HG03175 (cell line): ENCODE measurements at regions not wholly inside any gene's neighbourhood (a gene's known extent, or its start where the extent isn't known, plus 50 kb on each side); places are given as distances from the start of the nearest gene placed in this dataset.
"Not testable (repeated sequence)": the region's sequence is repeated elsewhere in the genome, so short reads cannot be mapped to it uniquely, and the experiment has no call there.

ENCODE experiments used
- ATAC-seq: cut with Tn5 transposase; IDR thresholded peaks from one replicate; pipeline ENCODE4 v1.9.1; 2021; ENCODE audit warnings: mild to moderate bottlenecking, moderate library complexity; ENCODE audit not compliant: unreplicated experiment

GRCh38 chr14:30064454-30064853, 136.8 kb upstream of the PRKD1 start:
- ATAC-seq = no peak

GRCh38 chr14:30069536-30069935, 141.9 kb upstream of the PRKD1 start:
- ATAC-seq = no peak

- ATAC-seq = not testable (repeated sequence)
These were observed 144.8 kb upstream of the PRKD1 start for GRCh38 chr14:30072454-30072853.

GRCh38 chr14:30077946-30078345, 150.3 kb upstream of the PRKD1 start:
- no peak for ATAC-seq

GRCh38 chr14:30078811-30079402, 151.3 kb upstream of the PRKD1 start:
- no peak for ATAC-seq

- ATAC-seq = no peak
These were observed 154.8 kb upstream of the PRKD1 start for GRCh38 chr14:30082486-30082885.

- no peak for ATAC-seq
These were observed 157.2 kb upstream of the PRKD1 start for GRCh38 chr14:30084811-30085210.

GRCh38 chr14:30085943-30086342, 158.3 kb upstream of the PRKD1 start:
- ATAC-seq = no peak

- ATAC-seq = no peak
These were observed 161.0 kb upstream of the PRKD1 start for GRCh38 chr14:30088620-30089019.

GRCh38 chr14:30108975-30109700, 181.5 kb upstream of the PRKD1 start:
- ATAC-seq = no peak

- no peak for ATAC-seq
These were observed 186.4 kb upstream of the PRKD1 start for GRCh38 chr14:30114051-30114450.

GRCh38 chr14:30115756-30116155, 188.1 kb upstream of the PRKD1 start:
- ATAC-seq = no peak

GRCh38 chr14:30118992-30119640, 191.5 kb upstream of the PRKD1 start:
- ATAC-seq = no peak

GRCh38 chr14:30125322-30125979, 197.8 kb upstream of the PRKD1 start:
- no peak for ATAC-seq

GRCh38 chr14:30129807-30130206, 202.2 kb upstream of the PRKD1 start:
- no peak for ATAC-seq

- no peak for ATAC-seq
These were observed 204.0 kb upstream of the PRKD1 start for GRCh38 chr14:30131581-30132097.

GRCh38 chr14:30132196-30132595, 204.5 kb upstream of the PRKD1 start:
- ATAC-seq = no peak

- no peak for ATAC-seq
These were observed 207.3 kb upstream of the PRKD1 start for GRCh38 chr14:30134936-30135335.

GRCh38 chr14:30138567-30138966, 210.9 kb upstream of the PRKD1 start:
- no peak for ATAC-seq

GRCh38 chr14:30142216-30142615, 214.6 kb upstream of the PRKD1 start:
- no peak for ATAC-seq

GRCh38 chr14:30143627-30144026, 216.0 kb upstream of the PRKD1 start:
- ATAC-seq = no peak
